PC-9 (cell line): ENCODE measurements at regions not wholly inside any gene's neighbourhood (a gene's known extent, or its start where the extent isn't known, plus 50 kb on each side); places are given as distances from the start of the nearest gene placed in this dataset.

ENCODE experiments used
- EZH2 ChIP-seq: fragments of 200-600 bp; sonication (generic); IDR thresholded peaks from 2 replicates; pipeline ENCODE4 v1.8.0; 2017; ENCODE audit warnings: antibody characterized with exemption, low read depth
- TF ChIP-seq, protein P1 (sequence below): fragments of 200-600 bp; sonication (generic); conservative IDR thresholded peaks from 2 replicates; pipeline ENCODE4 v1.6.1; 2017; ENCODE audit warnings: mixed run types, antibody characterized with exemption, mild to moderate bottlenecking, moderate library complexity

DNA sequence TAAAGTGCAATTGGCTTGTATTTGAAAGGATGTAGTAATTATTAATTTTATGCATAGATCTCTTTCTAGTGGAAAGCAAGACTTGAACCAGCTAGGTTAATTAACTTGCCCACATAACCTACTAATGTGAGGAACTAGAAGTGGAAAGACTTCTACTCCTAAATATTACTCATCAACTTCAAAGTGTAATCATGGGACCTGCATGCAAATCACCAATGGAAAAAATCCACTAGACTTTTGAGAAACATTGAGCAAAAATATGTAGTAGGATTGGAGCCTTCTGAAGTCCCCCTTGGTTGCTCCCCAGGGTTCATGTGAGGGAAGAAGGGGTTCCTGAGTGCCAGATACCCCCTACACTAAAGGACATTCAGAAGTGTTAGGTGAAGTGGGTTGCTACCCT lies 240.2 kb downstream of the PTEN start:
- TF ChIP-seq, protein P1, sequence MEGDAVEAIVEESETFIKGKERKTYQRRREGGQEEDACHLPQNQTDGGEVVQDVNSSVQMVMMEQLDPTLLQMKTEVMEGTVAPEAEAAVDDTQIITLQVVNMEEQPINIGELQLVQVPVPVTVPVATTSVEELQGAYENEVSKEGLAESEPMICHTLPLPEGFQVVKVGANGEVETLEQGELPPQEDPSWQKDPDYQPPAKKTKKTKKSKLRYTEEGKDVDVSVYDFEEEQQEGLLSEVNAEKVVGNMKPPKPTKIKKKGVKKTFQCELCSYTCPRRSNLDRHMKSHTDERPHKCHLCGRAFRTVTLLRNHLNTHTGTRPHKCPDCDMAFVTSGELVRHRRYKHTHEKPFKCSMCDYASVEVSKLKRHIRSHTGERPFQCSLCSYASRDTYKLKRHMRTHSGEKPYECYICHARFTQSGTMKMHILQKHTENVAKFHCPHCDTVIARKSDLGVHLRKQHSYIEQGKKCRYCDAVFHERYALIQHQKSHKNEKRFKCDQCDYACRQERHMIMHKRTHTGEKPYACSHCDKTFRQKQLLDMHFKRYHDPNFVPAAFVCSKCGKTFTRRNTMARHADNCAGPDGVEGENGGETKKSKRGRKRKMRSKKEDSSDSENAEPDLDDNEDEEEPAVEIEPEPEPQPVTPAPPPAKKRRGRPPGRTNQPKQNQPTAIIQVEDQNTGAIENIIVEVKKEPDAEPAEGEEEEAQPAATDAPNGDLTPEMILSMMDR = no peak
- no peak for TF ChIP-seq EZH2
